Ascending aorta (tissue), 2 donors: ENCODE measurements at regions not wholly inside any gene's neighbourhood (a gene's known extent, or its start where the extent isn't known, plus 50 kb on each side); places are given as distances from the start of the nearest gene placed in this dataset.

Source experiments
- DNase-seq, 2 donors: peaks; one replicate each; pipeline ENCODE4 v3.0.0-alpha.2; 2019; ENCODE audit warnings: low spot score in 2 of 2
- H3K27ac ChIP-seq, 2 donors: fragments of 200-600 bp; sonication (generic); one replicate each; pipeline ENCODE4 v1.5.1; 2016 to 2017; ENCODE audit warnings: mild to moderate bottlenecking in 1 of 2
- H3K27me3 ChIP-seq: fragments of 200-600 bp; sonication (generic); one replicate; pipeline ENCODE4 v1.5.1; 2017
- H3K36me3 ChIP-seq, 2 donors: fragments of 200-600 bp; sonication (generic); one replicate each; pipeline ENCODE4 v1.5.1; 2016
- H3K4me1 ChIP-seq, 2 donors: fragments of 200-600 bp; sonication (generic); one replicate each; pipeline ENCODE4 v1.5.1; 2016 to 2017; ENCODE audit warnings: mild to moderate bottlenecking in 1 of 2
- H3K4me3 ChIP-seq, 2 donors: fragments of 200-600 bp; sonication (generic); one replicate each; pipeline ENCODE4 v1.5.1; 2016 to 2017; ENCODE audit warnings: mild to moderate bottlenecking in 1 of 2
- H3K9me3 ChIP-seq, 2 donors: fragments of 200-600 bp; sonication (generic); one replicate each; pipeline ENCODE4 v1.5.1; 2016
- intact Hi-C: fragments of 100-400 bp; cut with DNase I; formaldehyde crosslinking; loops from one replicate; pipeline ENCODE4 v1.15.1; 2023
- TF ChIP-seq, protein P1 (sequence below), 3 experiments: fragments of 200-600 bp in 2 of 3; fragments of 450-650 bp in 1 of 3; sonication (generic) in 2 of 3; IDR thresholded peaks; one replicate each; pipeline ENCODE4 v1.5.1; 2016 to 2019; ENCODE audit warnings: antibody characterized with exemption in 3 of 3, mild to moderate bottlenecking in 1 of 3, moderate library complexity in 1 of 3

- intact Hi-C loops: no loop called here
- no peak for DNase-seq
These were observed 143.4 kb upstream of the CHRM3 start for GRCh38 chr1:239243006-239243405.

GRCh38 chr1:239242404-239242803, 144.0 kb upstream of the CHRM3 start:
- intact Hi-C loops: no loop called here
- Histone ChIP-seq H3K4me3 (no peak overlapping the region), H3K4me1 (no peaks in the 10 kb centered on the region), H3K27me3 (no peaks in the 10 kb centered on the region), H3K36me3 (no peaks in the 10 kb centered on the region), H3K9me3 (no peaks in the 10 kb centered on the region), H3K27ac (no peak overlapping the region)
- TF ChIP-seq, protein P1, sequence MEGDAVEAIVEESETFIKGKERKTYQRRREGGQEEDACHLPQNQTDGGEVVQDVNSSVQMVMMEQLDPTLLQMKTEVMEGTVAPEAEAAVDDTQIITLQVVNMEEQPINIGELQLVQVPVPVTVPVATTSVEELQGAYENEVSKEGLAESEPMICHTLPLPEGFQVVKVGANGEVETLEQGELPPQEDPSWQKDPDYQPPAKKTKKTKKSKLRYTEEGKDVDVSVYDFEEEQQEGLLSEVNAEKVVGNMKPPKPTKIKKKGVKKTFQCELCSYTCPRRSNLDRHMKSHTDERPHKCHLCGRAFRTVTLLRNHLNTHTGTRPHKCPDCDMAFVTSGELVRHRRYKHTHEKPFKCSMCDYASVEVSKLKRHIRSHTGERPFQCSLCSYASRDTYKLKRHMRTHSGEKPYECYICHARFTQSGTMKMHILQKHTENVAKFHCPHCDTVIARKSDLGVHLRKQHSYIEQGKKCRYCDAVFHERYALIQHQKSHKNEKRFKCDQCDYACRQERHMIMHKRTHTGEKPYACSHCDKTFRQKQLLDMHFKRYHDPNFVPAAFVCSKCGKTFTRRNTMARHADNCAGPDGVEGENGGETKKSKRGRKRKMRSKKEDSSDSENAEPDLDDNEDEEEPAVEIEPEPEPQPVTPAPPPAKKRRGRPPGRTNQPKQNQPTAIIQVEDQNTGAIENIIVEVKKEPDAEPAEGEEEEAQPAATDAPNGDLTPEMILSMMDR (IDR thresholded peaks at IDR 0.05): no peak
- no peak for DNase-seq

More at GRCh38 chr1:239243006-239243405, 143.4 kb upstream of the CHRM3 start:
- Histone ChIP-seq H3K36me3 (no peaks in the 10 kb centered on the region), H3K4me3 (no peak overlapping the region), H3K4me1 (no peaks in the 10 kb centered on the region), H3K9me3 (no peaks in the 10 kb centered on the region), H3K27me3 (no peaks in the 10 kb centered on the region), H3K27ac (no peak overlapping the region)
- TF ChIP-seq, protein P1 (IDR thresholded peaks at IDR 0.05): no peak

DNA sequence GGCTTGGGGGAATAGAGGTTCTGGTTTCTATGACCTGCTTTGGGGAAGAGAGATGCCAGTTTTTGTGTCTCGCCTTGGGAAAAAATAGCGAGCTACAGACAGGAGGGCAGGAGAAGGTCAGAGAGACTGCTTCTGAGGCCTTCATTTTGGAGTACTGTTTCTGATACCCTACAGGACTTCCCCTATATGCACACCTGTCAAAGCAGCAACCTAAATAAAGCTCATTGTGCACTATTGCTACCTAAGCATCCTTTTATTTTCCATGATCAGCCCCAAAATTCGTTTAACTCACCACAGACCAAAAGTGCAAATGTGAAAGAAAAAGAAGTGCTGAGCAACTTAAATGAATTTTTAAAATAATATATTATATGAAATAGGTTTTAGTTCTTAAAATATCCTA, 145.6 kb upstream of the CHRM3 start:
- TF ChIP-seq, protein P1 (IDR thresholded peaks at IDR 0.05): no peak
- Histone ChIP-seq H3K4me1 (no peaks in the 10 kb centered on the region), H3K4me3 (no peak overlapping the region), H3K27me3 (no peaks in the 10 kb centered on the region), H3K36me3 (no peaks in the 10 kb centered on the region), H3K27ac (no peak overlapping the region), H3K9me3 (no peaks in the 10 kb centered on the region)
- intact Hi-C loops: no loop called here
- no peak for DNase-seq

DNA sequence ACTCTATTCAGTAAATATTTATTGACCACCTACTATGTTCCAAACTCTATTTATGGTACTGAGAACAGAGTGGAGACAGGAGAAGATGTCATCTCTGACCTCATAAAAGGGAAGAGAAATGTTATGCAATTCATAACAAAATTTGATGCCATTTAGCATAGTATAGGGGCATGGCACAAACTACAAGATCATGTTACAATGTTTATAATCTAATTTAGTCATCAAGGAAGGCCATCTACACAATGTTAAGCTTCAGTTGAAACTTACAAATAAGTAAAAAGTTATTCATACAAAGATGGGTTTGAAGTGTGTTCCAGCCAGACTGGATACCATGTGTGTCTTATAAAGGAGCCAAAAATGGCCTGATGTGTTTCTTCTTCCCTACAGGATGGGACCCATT, 146.8 kb upstream of the CHRM3 start:
- intact Hi-C loops: no loop called here

DNA sequence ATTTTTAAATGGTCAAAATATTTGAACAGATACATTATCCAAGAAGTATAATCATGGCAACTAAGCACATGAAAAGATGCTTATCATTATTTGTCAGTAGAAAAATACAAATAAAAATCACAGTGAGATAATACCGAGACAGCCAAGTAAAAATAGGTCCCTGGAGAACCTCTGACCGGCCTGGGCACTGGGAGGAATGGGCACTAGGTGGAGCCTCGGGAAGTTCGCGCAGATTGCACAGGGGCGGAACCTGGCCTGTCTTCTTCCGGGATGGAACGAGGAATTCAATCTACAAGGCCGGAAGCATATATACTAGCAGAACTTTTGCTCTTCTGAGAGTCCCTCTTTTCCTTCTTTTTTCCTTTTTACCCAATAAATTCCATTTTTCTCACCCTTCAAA, 148.5 kb upstream of the CHRM3 start:
- no peak overlapping the region for H3K27ac ChIP-seq
- H3K4me3 ChIP-seq: no peak overlapping the region
- no peaks in the 10 kb centered on the region for H3K27me3 ChIP-seq
- no peaks in the 10 kb centered on the region for H3K36me3 ChIP-seq
- no peaks in the 10 kb centered on the region for H3K4me1 ChIP-seq
- no peaks in the 10 kb centered on the region for H3K9me3 ChIP-seq
- DNase-seq: no peak
- TF ChIP-seq, protein P1 (IDR thresholded peaks at IDR 0.05): no peak
- intact Hi-C loops: no loop called here

More for the DNA sequence above, 146.8 kb upstream of the CHRM3 start:
- Histone ChIP-seq H3K4me1 (no peaks in the 10 kb centered on the region), H3K4me3 (no peak overlapping the region), H3K36me3 (no peaks in the 10 kb centered on the region), H3K9me3 (no peaks in the 10 kb centered on the region), H3K27ac (no peak overlapping the region), H3K27me3 (no peaks in the 10 kb centered on the region)
- TF ChIP-seq, protein P1 (IDR thresholded peaks at IDR 0.05): no peak
- DNase-seq: no peak

GRCh38 chr1:239233626-239234025, 152.7 kb upstream of the CHRM3 start:
- Histone ChIP-seq H3K27ac (no peak overlapping the region), H3K27me3 (no peaks in the 10 kb centered on the region), H3K4me3 (no peak overlapping the region), H3K36me3 (no peaks in the 10 kb centered on the region), H3K9me3 (no peaks in the 10 kb centered on the region), H3K4me1 (no peaks in the 10 kb centered on the region)
- TF ChIP-seq, protein P1 (IDR thresholded peaks at IDR 0.05): no peak
- DNase-seq: no peak
- intact Hi-C loops: no loop called here
